ENCODE measurements at regions not wholly inside any gene's neighbourhood (a gene's known extent, or its start where the extent isn't known, plus 50 kb on each side); places are given as distances from the start of the nearest gene placed in this dataset.

- no peak for DNase-seq
Observed at GRCh38 chr20:57838670-57839151, 128.9 kb upstream of the PMEPA1 start.

DNA sequence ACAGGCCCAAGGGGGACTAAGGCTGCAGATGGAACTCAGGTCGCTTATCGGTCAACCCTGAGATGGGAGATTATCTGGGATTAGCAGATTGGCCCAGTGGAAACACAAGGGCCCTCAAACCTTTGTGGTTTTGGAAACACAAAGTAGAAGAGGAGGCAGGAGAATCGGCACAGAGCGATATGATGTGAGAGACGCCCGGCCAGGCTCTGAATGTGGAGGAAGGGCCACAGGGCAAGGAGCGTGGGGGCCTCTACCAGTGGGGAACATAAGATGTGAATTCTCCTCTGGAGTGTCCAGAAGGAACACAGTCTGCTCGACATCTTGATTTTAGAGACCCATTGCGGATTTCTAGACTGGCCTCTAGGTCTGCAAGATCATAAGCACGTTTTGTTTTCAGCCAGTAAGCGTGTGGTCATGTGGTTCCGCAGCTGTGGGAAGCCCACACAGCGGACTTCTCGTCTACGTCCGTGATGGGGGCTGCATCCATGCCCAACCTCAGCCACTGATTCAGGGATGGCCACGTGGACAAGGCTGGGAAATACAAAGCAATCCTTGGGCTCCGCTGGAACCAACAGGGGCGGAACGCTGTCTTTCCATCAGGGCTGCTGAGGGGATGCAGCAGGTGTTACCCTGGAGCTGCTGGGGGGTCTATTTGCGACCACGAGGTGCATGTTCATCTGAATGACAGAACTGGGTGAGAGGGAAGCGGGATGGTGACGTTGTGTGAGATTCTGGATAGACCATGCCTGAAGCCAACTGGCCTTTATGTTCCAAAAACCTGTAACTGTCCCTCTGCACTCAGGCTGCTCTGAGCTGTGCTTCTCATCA lies 127.6 kb upstream of the PMEPA1 start:
- no peak for DNase-seq

DNA sequence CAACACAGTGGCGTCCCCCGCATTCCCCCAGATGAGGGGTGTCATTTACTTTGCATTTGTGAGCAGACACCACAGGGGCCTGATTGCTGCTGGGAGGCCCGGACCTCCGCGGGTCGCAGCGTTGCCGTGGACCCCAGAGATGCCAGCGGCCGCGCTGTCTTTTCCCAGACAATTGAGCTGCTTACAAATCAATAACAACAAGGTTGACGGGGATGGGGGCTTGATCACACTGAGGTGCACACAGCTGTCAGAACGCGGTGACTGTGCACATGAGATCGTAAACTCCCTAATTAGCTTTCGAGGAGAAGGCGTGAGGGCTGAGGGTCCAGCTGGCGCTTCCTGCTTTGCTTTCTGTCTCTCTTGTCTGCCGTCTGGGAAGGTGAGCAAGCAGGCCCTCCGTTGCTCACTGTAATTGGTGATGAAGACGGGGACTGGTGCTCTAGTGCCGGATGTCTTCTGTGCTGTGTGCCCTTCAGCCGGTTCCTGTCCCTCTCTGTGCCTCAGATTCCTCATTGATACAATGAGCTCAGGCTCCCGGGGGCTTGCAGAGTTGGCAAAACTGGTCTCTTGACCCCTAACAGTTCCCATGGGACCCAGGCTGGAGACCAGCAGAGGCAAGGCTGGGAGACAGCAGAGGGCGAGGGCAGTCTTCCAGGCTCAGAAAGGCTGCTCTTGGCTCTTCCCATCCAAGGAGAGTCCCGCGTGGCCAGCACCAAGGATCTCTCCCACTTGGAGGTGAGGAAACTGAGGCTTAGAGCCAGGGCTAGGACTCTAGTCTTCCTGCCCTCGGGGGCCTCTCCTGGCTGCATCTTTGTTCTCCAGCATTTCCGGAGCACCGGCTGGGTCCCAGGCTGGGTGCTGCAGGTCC lies 126.0 kb upstream of the PMEPA1 start:
- no peak for DNase-seq

DNA sequence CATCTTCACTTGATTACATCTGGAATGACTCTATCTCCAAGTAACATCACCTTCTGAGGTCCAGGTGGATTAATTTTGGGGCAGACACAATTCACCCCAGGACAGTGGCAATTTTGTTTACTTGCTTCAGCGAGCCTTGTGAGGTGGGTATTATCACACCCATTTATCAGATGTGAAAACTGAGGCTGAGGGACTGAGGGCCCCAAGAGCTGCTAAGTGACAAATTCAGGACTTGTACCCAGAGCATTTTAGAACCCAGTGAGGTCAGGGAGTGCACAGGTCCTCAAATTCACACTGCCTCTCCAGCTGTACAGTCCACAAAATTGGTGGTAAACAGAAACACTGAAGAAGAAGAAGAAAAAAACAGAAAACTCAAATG lies 125.2 kb upstream of the PMEPA1 start:
- no peak for DNase-seq

GRCh38 chr20:57834306-57835073 lies 124.7 kb upstream of the PMEPA1 start:
- DNase-seq, result no peak

DNA sequence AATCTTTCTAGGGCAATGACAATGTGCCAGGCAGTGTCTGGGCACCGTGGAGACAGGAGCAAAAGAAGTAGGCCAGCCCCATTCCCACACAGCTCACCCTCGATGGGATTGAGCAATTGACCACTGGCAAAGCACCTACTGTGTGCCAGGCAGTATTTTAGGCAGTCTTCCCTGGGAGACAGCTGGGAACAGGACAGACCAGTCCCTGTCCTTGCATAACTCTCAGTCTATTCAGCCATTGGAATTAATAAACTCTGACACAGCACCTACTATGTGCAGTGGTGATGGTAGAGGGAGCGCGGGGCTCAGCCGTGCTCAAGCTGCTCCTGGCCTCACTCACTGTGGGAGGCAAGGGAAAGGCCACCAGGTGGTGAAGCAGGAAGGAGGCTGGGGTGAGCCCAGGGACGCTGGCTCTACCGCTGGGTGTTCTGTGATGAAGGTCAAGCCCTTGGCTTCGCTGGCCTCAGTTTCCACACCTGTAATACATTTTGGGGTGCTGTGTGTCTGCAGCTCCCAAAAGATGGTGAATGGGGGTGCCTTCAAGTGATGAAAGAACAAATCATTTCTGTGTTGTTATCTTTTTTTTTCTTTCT lies 122.3 kb upstream of the PMEPA1 start:
- no peak for DNase-seq

DNA sequence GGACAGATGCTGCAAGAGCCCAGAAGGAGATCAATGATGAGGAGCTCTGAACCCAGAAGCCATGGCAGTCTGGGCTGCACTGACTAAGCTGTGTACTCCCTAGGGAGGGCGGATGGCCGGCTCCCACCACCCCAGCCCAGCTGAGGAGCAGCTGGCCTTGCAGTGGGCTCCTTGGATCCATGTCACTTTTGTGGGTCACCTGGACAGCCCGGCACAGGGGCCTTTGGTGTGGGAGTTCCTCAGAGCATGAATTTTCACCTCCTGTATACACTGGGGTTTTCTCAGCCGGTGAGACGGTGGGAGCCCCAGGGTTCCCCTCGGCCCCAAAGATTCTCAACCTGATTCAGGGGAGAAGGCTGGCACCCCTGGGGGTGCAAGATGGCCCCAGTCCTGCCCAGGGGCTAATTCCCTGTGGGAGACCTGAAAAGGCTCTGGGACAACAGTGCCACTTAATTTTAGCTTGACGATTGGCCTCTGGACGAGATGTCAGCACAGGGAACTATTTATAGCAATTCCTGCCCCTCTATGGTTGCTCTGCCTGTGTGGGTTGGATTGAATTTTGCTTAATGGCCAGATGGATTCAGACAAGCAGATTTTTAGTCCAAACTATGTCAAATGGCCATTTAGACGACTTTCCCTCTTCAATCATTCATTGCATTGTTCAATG lies 121.6 kb upstream of the PMEPA1 start:
- DNase-seq, result no peak

DNA sequence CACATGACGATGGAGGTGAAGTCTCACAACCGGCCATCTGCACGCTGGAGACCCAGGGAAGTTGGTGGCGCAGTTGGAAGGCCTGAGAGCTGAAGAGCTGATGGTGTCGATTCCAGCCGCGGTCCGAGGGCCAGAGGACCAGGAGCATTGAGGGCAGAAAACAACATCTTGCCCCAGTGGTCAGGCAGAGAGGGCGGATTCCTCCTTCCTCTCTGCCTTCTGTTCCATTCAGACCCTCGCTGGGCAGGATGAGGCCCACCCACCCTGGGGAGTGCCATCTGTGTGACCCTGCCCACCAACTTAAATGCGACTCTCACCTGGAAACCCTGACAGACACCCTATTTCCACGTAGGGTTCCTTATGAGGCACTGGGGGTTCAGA lies 120.7 kb upstream of the PMEPA1 start:
- no peak for DNase-seq

DNA sequence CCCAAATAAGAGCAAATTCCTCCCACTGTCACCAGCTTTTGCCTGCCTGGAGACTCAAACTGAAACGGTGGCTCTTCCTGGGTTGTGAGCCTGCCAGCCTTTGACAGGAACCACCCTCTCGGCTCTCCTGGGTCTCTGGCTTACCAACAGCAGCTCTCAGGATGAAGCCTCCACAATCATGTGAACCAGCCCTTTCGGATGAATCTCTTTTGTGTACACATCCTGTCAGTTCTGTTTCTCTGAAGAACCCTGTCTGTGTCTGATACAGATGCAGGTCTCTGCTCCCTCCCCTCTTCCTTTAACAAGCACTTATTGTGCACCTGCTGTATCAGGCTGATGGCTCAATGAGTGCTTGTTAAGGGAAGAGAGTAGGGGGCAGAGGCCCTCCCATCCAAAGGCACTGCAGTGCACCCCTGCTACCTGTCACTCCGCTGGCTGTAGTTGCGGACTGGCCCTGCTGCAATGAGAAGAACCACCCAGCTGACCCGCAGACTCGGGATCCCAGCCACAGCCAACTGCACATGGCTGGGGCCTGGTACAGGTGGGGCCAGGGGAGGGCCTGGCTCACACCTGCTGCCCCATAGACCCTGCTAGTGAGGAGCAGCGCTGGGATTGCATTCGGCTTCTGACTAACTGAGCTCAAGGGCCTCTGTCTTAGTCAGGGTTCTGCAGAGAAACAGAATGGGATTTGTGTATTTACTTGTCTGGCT lies 120.1 kb upstream of the PMEPA1 start:
- no peak for DNase-seq

- DNase-seq, result no peak
Observed at GRCh38 chr20:57829336-57829735, 119.5 kb upstream of the PMEPA1 start.

DNA sequence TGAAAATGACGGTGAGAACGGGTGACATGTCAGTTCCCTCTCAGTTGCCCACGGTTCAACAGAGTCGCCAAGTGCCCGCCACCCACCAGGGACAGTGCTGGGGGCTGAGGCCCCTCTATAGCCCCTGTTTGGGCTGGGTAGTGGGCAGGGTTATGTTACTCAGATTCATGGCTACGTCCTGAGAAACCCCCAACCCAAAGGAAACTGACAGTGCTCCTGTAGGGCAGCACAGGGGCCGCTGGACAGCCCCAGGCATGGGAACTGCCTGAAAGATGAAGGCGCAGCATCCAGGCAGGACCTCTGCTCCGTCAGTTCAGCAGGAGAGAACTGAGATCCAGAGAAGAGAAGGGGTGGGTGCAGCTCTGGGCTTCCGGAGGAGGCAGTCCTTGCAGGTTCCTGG lies 118.9 kb upstream of the PMEPA1 start:
- DNase-seq, result no peak

GRCh38 chr20:57826666-57827287 lies 117.0 kb upstream of the PMEPA1 start:
- DNase-seq, result no peak

GRCh38 chr20:57824909-57825308 lies 115.1 kb upstream of the PMEPA1 start:
- no peak for DNase-seq

DNA sequence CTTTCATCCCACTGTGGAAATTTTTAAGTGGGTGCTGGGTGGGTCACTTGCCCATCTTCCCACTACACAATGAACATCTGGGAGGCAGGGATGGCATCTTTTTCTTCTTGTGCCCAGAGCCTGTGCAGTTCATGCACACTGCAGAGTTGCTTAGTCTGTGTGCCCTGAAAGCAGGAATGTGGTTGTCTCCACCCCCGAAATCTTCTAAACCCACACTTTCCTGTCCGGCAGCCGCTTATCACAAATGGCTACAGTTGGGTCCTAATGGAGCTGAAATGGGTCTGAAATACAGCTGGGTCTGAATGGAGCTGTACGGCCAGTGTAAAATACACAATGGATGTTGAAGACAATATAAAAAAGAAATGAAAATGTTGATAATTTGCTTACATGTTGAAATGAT lies 112.1 kb upstream of the PMEPA1 start:
- no peak for DNase-seq

DNA sequence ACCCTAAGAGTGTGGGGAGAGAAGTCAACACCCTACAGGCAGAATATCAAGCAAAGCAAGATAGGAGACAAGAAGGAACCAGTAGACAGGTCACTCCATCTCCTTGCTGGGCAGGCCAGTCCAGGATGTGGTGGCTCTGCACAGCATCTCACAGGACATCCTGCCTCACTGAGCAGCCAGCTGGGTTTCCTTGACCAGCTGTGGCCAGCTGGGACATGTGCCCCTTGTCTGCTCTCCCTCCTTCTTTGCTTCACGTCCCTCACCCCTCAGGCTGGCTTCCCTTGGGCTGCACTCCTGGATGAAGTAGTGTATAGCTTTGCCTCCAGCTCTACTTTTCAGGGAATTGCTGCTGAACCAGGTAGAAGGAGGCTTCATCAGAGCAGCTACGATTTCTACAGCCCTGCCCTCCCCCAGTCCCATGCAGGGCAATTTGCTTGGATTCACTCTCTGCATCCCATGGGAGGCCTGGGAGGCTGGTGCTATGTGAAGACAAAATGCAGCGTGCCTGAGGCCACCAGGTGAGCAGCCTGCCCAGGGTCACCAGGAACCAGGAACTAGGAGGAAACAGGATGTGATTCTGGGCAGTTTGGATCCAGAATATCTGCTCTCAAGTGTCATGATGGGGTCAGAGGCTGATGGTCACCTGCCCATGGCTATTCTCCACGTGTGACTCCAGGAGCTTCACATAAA lies 110.0 kb upstream of the PMEPA1 start:
- no peak for DNase-seq

DNA sequence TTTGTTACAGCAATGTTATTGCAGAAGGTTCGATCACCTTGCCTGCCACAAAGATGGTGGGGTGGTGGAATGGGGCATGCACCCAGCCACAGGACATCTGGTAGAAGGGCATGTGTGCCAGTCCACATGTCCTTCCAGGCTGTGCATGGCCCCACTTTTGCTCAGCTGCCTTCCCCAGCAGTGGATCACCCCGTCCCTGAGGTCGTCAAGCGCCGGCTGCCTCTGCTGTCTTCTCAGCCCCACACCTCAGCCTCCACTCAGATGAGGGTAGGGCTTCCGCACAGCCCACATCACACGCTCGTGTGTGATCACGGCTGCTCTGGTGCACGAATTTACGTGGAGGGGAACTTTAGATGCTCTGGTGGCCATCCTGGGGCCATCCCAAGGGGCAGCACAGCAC lies 109.5 kb upstream of the PMEPA1 start:
- DNase-seq, result no peak

DNA sequence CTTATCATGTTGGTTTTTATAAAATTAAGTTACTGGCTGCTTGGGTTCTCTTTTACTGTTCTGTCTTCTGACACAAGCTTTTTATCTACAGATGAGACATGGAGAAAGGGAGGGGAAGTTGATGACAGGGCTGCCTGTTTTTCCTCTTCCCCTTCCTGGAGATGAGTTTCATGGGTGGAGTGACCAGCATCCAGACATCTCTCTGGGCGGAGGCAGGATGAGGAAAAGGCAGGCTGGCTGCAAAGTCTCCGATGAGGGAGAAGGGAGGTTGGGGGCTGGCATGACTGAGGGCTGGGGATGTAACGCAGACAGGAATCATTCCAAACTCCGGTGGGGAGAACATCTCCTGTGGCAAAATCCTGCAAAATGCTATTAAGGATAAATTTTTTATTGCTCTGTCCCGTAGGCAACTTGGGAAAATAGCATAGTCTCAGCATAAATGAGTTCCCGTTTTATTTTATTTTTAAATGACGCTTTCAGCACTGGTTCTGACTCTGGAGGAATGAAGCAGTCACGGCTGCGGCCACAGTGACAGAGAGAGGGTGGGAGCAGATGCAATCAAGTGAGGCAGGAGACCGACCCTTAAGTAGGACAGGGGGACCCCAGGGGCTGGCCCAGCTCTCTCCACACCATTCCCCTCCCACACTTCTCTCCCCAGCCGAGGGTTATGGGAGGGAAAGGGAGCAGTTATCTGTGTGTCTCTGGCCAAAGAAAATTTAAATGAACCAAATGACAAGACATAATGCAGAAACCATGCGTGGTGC lies 108.8 kb upstream of the PMEPA1 start:
- DNase-seq, result no peak

DNA sequence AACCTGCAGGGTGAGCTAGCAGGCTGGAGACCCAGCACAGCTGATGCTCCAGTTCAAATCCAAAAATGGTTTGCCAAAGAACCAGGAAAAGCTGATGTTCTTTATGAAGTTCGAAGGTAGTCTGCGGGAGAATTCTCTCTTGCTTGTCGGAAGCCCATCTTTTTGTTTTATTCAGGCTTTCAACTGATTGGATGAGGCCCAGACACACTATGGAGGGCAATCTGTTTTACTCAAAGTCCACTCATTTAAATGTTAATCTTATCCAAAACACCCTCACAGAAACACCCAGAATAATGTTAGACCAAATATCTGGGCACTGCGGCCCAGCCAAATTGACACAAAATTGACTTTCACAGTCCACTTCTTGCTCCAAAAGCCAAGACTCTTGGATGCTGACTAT lies 105.6 kb upstream of the PMEPA1 start:
- no peak for DNase-seq

- no peak for DNase-seq
Observed at GRCh38 chr20:57814529-57814928, 104.7 kb upstream of the PMEPA1 start.

Measured in SHP77 treated with DMSO at 0.1 percent for 48 hours (cell line).